ENCODE measurements at regions not wholly inside any gene's neighbourhood (a gene's known extent, or its start where the extent isn't known, plus 50 kb on each side); places are given as distances from the start of the nearest gene placed in this dataset.

- H3K4me1 ChIP-seq (ENCODE audit: control insufficient read depth, insufficient read depth, low read length): no peaks in the 10 kb centered on the region
- H3K9ac ChIP-seq (ENCODE audit: low read depth, low read length): no peak overlapping the region
- no peak overlapping the region for H4K91ac ChIP-seq (ENCODE audit: insufficient read depth, low read depth, low read length)
- H2AFZ ChIP-seq (replicated peaks; ENCODE audit: low read length, poor library complexity): no peak overlapping the region
- dilution Hi-C loops (cut with HindIII; ENCODE audit: low sequenced_read_pairs, unreplicated experiment) (no loop called here), intact Hi-C loops (cut with micrococcal nuclease) (no loop called here), in situ Hi-C loops (cut with MboI; ENCODE audit: low sequenced_read_pairs) (no loop called here)
- no CpG with 5 or more reads among the region's 1 CpG for WGBS, 2 experiments (ENCODE audit: extremely low coverage in 2 of 2, insufficient read length in 1 of 2)
- H3K9me3 ChIP-seq (ENCODE audit: control insufficient read depth, insufficient read depth, low read length): no peaks in the 10 kb centered on the region
- H3K14ac ChIP-seq (replicated peaks; ENCODE audit: low read depth, low read length): no peak overlapping the region
- H4K8ac ChIP-seq (ENCODE audit: low read depth in 2 of 2, low read length in 2 of 2): no peak overlapping the region
- H2BK5ac ChIP-seq (ENCODE audit: low read depth, low read length, poor library complexity, severe bottlenecking): no peak overlapping the region
- H3K23ac ChIP-seq (ENCODE audit: low read depth, low read length): no peak overlapping the region
- no peak overlapping the region for H3K4me3 ChIP-seq (ENCODE audit: insufficient read depth, low read depth, low read length)
- no peak overlapping the region for H2BK15ac ChIP-seq (ENCODE audit: low read depth, low read length)
- no peak overlapping the region for H2AK9ac ChIP-seq (replicated peaks; ENCODE audit: low read depth, low read length, poor library complexity)
- TF ChIP-seq CTCF (conservative IDR thresholded peaks at IDR 0.05; ENCODE audit: low read depth, low read length): no peak
- TF ChIP-seq NFE2L2 (IDR thresholded peaks at IDR 0.05; ENCODE audit: low read depth, low read length): no peak
- TF ChIP-seq MAZ (IDR thresholded peaks at IDR 0.05; ENCODE audit: borderline replicate concordance, low read depth, low read length): no peak
- no peak for TF ChIP-seq RFX5 (IDR thresholded peaks at IDR 0.05; ENCODE audit: low read depth, low read length)
- TF ChIP-seq POLR2A (IDR thresholded peaks at IDR 0.05; ENCODE audit: low read depth, low read length): no peak
- no peak for TF ChIP-seq CEBPB (IDR thresholded peaks at IDR 0.05; ENCODE audit: low read depth, low read length)
- no peak for TF ChIP-seq CHD1 (IDR thresholded peaks at IDR 0.05; ENCODE audit: low read depth, low read length)
- TF ChIP-seq SMC3 (IDR thresholded peaks at IDR 0.05; ENCODE audit: low read depth, low read length): no peak
- TF ChIP-seq MAFK (IDR thresholded peaks at IDR 0.05; ENCODE audit: low read depth, low read length): no peak
- TF ChIP-seq BHLHE40 (IDR thresholded peaks at IDR 0.05; ENCODE audit: low read depth, low read length): no peak
- TF ChIP-seq RAD21 (IDR thresholded peaks at IDR 0.05; ENCODE audit: low read length): no peak
- no peak for TF ChIP-seq RCOR1 (IDR thresholded peaks at IDR 0.05; ENCODE audit: insufficient replicate concordance, low read length)
- H3K4me2 ChIP-seq (ENCODE audit: low read depth, low read length): no peak overlapping the region
- no peaks in the 10 kb centered on the region for H3K79me1 ChIP-seq (ENCODE audit: low read depth in 1 of 2, low read length in 2 of 2)
- H3K27ac ChIP-seq (ENCODE audit: insufficient read depth, low read length): no peak overlapping the region
- H4K5ac ChIP-seq (ENCODE audit: low read depth, low read length): no peak overlapping the region
- POLR2A ChIA-PET (ENCODE audit: unreplicated experiment): no interaction called here
- no peak overlapping the region for H2BK120ac ChIP-seq (ENCODE audit: low read depth, low read length)
- H4K20me1 ChIP-seq (ENCODE audit: insufficient read depth, low read length): no peaks in the 10 kb centered on the region
- H3K9me1 ChIP-seq (ENCODE audit: insufficient read depth, low read length): no peaks in the 10 kb centered on the region
- BruUV-seq (replicated peaks): no TSS peak
- H3K56ac ChIP-seq (ENCODE audit: extremely low read depth, insufficient read depth, low read length): no peak overlapping the region
- H3K36me3 ChIP-seq (ENCODE audit: control insufficient read depth, insufficient read depth, low read length): no peaks in the 10 kb centered on the region
- no peak overlapping the region for H2BK20ac ChIP-seq (ENCODE audit: low read depth, low read length)
- CTCF ChIA-PET: no interaction called here
- ATAC-seq (ENCODE audit: low read depth) (no peak), DNase-seq (no peak)
- no peaks in the 10 kb centered on the region for H3K27me3 ChIP-seq (ENCODE audit: control insufficient read depth, insufficient read depth, low read length)
- no peak overlapping the region for H3K18ac ChIP-seq (ENCODE audit: low read depth, low read length)
- no peak overlapping the region for H2AK5ac ChIP-seq (ENCODE audit: low read depth, low read length)
- H3K4ac ChIP-seq (ENCODE audit: low read depth, low read length): no peak overlapping the region
Observed at GRCh38 chr1:157249739-157250138, 111.5 kb upstream of the ETV3 start.
